GM12872 (cell line): ENCODE measurements at regions not wholly inside any gene's neighbourhood (a gene's known extent, or its start where the extent isn't known, plus 50 kb on each side); places are given as distances from the start of the nearest gene placed in this dataset.

Experiments used
- CTCF ChIP-seq: IDR thresholded peaks from 3 replicates; pipeline ENCODE4 v1.5.1; 2011; ENCODE audit warnings: low read depth, mild to moderate bottlenecking, low read length, moderate library complexity; ENCODE audit not compliant: insufficient read depth

DNA sequence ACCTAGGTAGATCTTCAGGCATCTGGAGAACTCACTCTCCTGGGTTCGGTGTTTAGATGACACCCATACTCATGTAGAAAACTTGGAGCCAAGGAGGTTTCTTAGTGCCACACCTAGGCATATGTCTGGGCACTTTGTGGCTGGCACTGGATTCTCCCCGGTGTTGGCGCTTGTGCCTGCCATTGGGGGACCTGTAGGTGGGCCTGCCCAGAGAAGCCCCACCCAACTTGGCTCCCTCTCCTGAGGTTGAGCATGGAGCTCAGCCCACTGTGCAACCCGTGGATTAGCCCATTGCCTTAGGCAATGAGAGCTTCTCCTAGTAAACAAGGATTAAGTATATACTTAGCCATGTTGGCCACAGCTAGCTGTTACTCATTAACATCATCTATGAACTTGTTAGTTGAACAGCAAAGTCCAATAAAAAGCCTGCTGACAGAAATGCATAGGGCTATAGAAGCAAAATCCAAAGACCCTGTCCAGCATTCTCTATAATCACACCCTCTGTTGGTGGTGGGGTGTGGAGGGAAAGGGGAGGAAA lies 335.5 kb upstream of the CHORDC1 start:
- no peak for TF ChIP-seq CTCF

GRCh38 chr11:90556606-90557005 lies 333.8 kb upstream of the CHORDC1 start:
- no peak for TF ChIP-seq CTCF

DNA sequence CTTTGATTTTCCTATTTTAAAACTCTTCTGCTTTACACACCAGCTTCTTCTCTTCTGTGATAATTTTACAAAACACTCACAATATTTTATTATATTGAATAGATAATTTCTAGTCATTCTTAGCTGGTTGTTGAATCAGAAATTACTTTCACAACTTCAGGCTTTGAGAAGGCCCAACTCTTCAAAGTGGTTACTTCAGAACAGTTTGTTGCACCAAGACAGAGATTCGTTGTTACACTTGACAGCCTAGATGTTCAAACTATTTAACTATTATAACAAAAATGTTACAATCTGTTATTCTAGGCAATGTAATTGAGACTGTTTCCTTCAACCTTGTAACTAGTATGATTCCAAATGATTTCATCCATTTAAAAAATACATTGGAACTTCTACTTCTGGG lies 333.2 kb upstream of the CHORDC1 start:
- no peak for TF ChIP-seq CTCF

DNA sequence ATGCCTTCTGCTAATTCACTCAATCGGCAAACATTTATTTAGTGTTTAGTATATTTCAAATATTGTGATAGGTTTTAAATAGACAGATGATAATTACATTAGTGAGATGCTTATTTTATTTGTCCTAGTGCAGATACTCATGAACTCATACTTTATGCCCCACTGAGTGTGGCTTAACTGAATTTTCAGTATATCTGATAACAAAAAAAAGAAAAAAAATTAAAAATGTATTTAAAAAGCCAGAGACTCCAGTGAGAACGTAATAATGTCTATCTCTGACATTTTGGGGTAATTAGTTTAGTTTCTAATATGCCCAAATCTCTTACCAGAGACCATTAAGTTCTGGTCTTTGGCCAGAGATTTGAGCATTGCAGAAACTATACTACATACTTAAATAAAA lies 332.6 kb upstream of the CHORDC1 start:
- TF ChIP-seq CTCF: no peak

DNA sequence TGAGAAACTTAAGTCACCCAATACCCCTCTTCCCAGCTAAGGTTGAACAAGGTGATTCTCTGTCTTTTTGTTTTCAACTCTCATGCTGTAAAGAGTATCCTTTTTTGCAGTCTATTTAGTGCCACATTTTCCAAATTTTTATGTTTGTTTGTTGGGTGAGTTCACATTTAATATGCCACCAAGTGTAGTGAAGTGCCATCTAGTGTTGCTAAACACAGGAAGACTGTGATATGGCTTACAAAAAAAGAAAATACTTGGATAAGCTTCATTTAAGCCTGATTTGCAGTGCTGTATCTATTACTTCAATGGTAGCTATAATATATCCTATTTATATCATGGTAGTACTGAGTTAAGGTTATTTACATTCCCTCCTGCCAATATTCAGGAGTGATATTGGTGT lies 319.2 kb upstream of the CHORDC1 start:
- TF ChIP-seq CTCF: no peak

- no peak for TF ChIP-seq CTCF
These were observed 313.5 kb upstream of the CHORDC1 start for GRCh38 chr11:90536301-90536700.

DNA sequence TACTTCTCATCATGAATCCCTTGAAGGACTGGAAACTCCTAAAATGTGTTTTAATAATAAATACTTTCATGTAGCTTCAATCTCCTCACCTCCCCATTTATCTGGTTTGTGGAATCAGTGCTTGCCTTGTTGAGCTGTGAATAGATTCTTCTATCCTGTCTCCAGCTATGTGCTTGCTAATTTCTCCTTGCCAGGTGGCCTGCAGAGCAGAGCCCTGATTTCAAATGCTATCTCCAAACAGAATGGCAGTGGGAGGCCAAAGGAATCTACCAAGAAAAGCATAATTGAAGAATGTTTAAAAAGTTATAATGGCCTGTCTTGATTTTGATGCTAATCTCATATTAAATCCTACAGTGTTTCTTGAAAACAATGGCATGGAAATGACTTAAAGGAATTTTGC lies 309.3 kb upstream of the CHORDC1 start:
- TF ChIP-seq CTCF: no peak

DNA sequence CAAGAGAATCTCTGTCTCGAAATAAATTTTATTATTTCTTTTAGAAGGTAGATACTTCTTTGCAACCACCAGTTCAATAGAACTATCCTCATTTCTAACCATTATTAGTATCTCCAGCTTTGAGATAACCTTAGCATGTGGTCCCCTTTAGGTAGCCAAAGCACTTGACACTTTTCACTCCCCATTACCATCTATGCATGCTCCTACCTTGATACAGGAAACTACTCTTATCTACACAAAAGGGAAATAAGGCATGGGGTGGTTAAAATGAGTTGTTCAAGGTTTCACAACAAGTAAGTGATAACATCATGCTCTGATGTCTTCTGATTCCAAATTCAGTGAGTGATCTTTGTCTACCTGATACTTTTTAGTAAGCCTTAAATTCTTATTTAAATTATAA lies 308.2 kb upstream of the CHORDC1 start:
- no peak for TF ChIP-seq CTCF
